Right atrium auricular region (tissue), 2 donors: ENCODE measurements at regions not wholly inside any gene's neighbourhood (a gene's known extent, or its start where the extent isn't known, plus 50 kb on each side); places are given as distances from the start of the nearest gene placed in this dataset.

ENCODE experiments used
- DNase-seq: peaks from one replicate; pipeline ENCODE4 v3.0.0-alpha.2; 2019; ENCODE audit warnings: low spot score
- H3K27ac ChIP-seq, 2 donors: fragments of 200-600 bp; sonication (generic); 1 replicate in 1 of 2; 2 replicates in 1 of 2; pipeline ENCODE4 v1.5.1; 2016 to 2019
- H3K27me3 ChIP-seq, 2 donors: fragments of 200-600 bp; sonication (generic); one replicate each; pipeline versions ENCODE4 v1.5.1 to v1.6.0; 2017 to 2019
- H3K36me3 ChIP-seq: fragments of 200-600 bp; sonication (generic); one replicate; pipeline ENCODE4 v1.5.1; 2016
- H3K4me1 ChIP-seq, 2 donors: fragments of 200-600 bp; sonication (generic); one replicate each; pipeline versions ENCODE4 v1.5.1 to v1.6.0; 2017 to 2019
- H3K4me3 ChIP-seq, 2 donors: fragments of 200-600 bp; sonication (generic); 1 replicate in 1 of 2; 2 replicates in 1 of 2; pipeline ENCODE4 v1.5.1; 2017 to 2019; ENCODE audit warnings: mild to moderate bottlenecking in 1 of 2, moderate library complexity in 1 of 2
- H3K9me3 ChIP-seq, 2 donors: fragments of 200-600 bp; sonication (generic); one replicate each; pipeline ENCODE4 v1.5.1; 2019
- TF ChIP-seq, protein P1 (sequence below), 2 donors: fragments of 200-600 bp; sonication (generic); IDR thresholded peaks; one replicate each; pipeline ENCODE4 v1.5.1; 2019; ENCODE audit warnings: antibody characterized with exemption in 2 of 2

DNA sequence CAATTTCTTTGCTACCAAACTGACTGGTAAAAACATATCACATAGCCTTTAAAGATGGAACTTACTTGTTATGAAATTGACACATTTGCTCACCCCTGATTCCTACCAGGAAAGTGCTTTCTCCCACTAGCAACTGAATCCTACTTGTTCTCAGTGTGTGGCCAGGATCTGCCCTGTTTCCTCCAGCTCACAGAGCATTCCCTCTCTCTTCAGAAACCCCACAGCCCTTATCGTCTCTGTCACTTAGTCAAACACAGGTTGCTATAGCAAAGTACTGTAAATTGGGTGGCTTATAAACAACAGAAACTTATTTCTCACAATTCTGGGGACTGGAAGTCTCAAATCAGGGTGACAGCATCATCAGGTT, 265.2 kb upstream of the BOD1L1 start:
- Histone ChIP-seq H3K9me3 (no peaks in the 10 kb centered on the region), H3K27ac (no peak overlapping the region), H3K36me3 (no peaks in the 10 kb centered on the region), H3K4me3 (no peak overlapping the region), H3K4me1 (no peaks in the 10 kb centered on the region), H3K27me3 (no peaks in the 10 kb centered on the region)
- TF ChIP-seq, protein P1, sequence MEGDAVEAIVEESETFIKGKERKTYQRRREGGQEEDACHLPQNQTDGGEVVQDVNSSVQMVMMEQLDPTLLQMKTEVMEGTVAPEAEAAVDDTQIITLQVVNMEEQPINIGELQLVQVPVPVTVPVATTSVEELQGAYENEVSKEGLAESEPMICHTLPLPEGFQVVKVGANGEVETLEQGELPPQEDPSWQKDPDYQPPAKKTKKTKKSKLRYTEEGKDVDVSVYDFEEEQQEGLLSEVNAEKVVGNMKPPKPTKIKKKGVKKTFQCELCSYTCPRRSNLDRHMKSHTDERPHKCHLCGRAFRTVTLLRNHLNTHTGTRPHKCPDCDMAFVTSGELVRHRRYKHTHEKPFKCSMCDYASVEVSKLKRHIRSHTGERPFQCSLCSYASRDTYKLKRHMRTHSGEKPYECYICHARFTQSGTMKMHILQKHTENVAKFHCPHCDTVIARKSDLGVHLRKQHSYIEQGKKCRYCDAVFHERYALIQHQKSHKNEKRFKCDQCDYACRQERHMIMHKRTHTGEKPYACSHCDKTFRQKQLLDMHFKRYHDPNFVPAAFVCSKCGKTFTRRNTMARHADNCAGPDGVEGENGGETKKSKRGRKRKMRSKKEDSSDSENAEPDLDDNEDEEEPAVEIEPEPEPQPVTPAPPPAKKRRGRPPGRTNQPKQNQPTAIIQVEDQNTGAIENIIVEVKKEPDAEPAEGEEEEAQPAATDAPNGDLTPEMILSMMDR (IDR thresholded peaks at IDR 0.05) = no peak
- no peak for DNase-seq

DNA sequence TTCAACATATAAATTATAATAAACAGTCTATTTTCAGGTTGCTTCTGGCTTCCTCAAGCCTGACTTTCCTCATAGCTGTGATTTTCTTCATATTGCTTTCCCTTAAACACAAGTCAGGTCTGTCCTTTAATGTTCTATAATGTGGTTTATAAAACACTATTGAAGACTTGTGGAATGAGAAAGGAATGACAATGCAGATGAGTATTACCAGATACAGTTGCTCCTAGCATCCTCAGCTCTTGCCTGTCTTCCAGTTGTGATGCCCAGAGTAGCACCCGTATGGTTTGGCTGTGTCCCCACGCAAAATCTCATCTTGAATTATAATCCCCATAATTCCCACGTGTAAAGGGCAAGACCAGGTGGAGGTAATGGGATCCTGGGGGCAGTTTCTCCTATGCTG, 265.7 kb upstream of the BOD1L1 start:
- Histone ChIP-seq H3K36me3 (no peaks in the 10 kb centered on the region), H3K27ac (no peak overlapping the region), H3K4me1 (no peaks in the 10 kb centered on the region), H3K9me3 (no peaks in the 10 kb centered on the region), H3K27me3 (no peaks in the 10 kb centered on the region), H3K4me3 (no peak overlapping the region)
- no peak for DNase-seq
- TF ChIP-seq, protein P1 (IDR thresholded peaks at IDR 0.05) = no peak

DNA sequence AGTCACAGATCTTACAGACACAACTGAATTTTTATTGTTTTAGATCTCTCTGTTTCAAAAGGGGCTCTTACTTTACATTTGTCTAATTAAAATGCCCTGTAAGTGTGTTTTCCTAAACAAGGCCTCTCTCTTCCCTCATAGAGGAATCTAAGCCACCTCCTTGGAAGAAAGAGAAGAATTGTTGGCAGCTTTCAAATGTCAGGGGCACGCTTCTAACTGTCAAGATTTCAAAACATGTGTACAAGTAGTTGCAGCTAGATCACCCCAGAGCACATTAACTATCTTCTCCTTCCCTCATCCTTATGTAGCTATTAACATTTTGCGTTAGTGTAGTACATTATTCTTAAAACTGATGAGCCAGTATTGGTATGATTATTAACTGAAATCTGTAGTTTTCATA, 266.5 kb upstream of the BOD1L1 start:
- TF ChIP-seq, protein P1 (IDR thresholded peaks at IDR 0.05) = no peak
- H3K4me1 ChIP-seq = no peaks in the 10 kb centered on the region
- no peak overlapping the region for H3K27ac ChIP-seq
- no peaks in the 10 kb centered on the region for H3K36me3 ChIP-seq
- no peak overlapping the region for H3K4me3 ChIP-seq
- no peak for DNase-seq
- no peaks in the 10 kb centered on the region for H3K27me3 ChIP-seq
- H3K9me3 ChIP-seq = no peaks in the 10 kb centered on the region

DNA sequence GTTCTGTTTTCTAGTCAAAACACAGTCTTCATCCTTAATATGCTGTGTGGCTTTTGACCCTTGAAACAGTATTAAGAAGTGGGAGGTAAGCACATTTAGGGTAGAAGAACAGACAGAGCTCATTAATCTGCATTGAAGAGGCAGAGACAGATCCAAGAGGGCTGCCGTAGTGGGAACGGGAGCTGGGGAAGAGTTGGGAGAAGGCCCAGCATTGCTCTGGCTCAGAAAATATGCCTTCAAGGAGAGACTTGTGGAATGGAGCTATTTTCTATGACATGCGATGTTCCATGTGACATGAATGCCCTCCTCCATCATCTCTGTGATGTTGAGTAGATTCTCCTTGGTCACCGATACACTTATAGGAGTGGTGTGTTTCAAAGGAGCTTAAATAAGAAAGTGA, 273.3 kb upstream of the BOD1L1 start:
- H3K9me3 ChIP-seq = no peaks in the 10 kb centered on the region
- TF ChIP-seq, protein P1 (IDR thresholded peaks at IDR 0.05) = no peak
- H3K36me3 ChIP-seq = no peaks in the 10 kb centered on the region
- DNase-seq = no peak
- no peak overlapping the region for H3K27ac ChIP-seq
- H3K4me1 ChIP-seq = no peaks in the 10 kb centered on the region
- H3K27me3 ChIP-seq = no peaks in the 10 kb centered on the region
- H3K4me3 ChIP-seq = no peak overlapping the region

DNA sequence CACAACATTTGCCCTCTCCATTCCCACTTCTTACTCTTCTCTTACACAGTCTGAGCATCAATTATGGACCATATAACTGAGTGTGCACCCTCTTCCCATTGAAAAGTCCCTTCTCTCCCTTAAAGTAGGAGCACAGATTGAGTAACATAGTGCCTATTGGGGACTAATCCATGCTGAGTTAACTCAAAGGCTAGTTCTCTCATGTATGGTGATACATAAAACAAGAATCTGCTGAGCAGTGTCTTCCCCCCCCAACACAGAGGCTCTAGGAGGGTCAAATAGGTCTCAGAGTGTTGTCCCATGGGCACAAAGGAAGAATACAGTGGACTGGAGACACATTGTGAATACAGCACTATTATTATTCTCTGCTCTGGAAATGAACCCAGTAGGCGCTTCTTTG, 274.6 kb upstream of the BOD1L1 start:
- H3K36me3 ChIP-seq = no peaks in the 10 kb centered on the region
- no peak for DNase-seq
- H3K27ac ChIP-seq = no peak overlapping the region
- H3K27me3 ChIP-seq = no peaks in the 10 kb centered on the region
- TF ChIP-seq, protein P1 (IDR thresholded peaks at IDR 0.05) = no peak
- no peaks in the 10 kb centered on the region for H3K4me1 ChIP-seq
- no peak overlapping the region for H3K4me3 ChIP-seq
- no peaks in the 10 kb centered on the region for H3K9me3 ChIP-seq

DNA sequence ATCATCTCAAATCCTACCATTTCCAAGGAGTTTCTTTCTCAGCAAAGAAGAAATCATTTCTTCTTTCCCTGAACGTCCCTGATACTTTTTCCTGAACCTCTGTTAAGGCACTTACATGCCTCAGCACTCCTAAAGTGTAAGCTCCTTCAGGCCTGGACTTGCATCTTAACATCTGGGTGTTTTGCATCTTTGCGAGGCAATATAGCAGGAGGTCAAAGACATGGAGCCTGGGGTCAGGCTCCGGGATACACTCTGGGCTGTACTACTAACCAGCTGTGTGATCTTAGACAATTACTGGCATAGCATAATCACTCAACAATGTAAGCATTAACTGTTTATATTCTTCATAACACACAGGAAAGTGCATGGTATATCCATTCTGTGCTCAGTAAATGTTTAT, 275.5 kb upstream of the BOD1L1 start:
- no peak overlapping the region for H3K4me3 ChIP-seq
- no peak for DNase-seq
- TF ChIP-seq, protein P1 (IDR thresholded peaks at IDR 0.05) = no peak
- H3K27ac ChIP-seq = no peak overlapping the region
- H3K4me1 ChIP-seq = no peaks in the 10 kb centered on the region
- no peaks in the 10 kb centered on the region for H3K36me3 ChIP-seq
- no peaks in the 10 kb centered on the region for H3K27me3 ChIP-seq
- H3K9me3 ChIP-seq = no peaks in the 10 kb centered on the region
